CD8-positive, alpha-beta memory T cell (primary cell): ENCODE measurements at regions not wholly inside any gene's neighbourhood (a gene's known extent, or its start where the extent isn't known, plus 50 kb on each side); places are given as distances from the start of the nearest gene placed in this dataset.
A peak's percentile ranks its signal among the peaks of the same experiment; 100 is the strongest.

ENCODE experiments used
- CTCF ChIA-PET: fragments of 350-600 bp; sonication (Branson Sonifier 250); formaldehyde crosslinking; loops from one replicate; lab custom pipeline; 2021; ENCODE audit warnings: antibody characterized with exemption; lab: Charles Lee
- POLR2A ChIA-PET: fragments of 350-600 bp; sonication (Branson Sonifier 250); formaldehyde crosslinking; loops from one replicate; lab custom pipeline; 2021; ENCODE audit warnings: antibody characterized with exemption; lab: Charles Lee
- DNase-seq, 5 donors: peaks; one replicate each; pipeline versions ENCODE4 v3.0.0 to v3.0.0-alpha.2; 2020 to 2022; ENCODE audit warnings: mixed read lengths in 1 of 5
- H3K27ac ChIP-seq: one replicate; pipeline ENCODE4 v1.7.0; 2013; ENCODE audit warnings: low read depth, mild to moderate bottlenecking, low read length, moderate library complexity
- H3K27me3 ChIP-seq: 2 replicates; pipeline ENCODE4 v1.7.0; 2013; ENCODE audit warnings: low read length, mild to moderate bottlenecking; ENCODE audit not compliant: insufficient read depth, poor library complexity, severe bottlenecking
- H3K36me3 ChIP-seq: 2 replicates; pipeline ENCODE4 v1.7.0; 2013; ENCODE audit warnings: mild to moderate bottlenecking, low read length, moderate library complexity; ENCODE audit not compliant: insufficient read depth
- H3K4me1 ChIP-seq: 2 replicates; pipeline ENCODE4 v1.7.0; 2013; ENCODE audit warnings: mild to moderate bottlenecking, low read length, moderate library complexity; ENCODE audit not compliant: insufficient read depth
- H3K4me3 ChIP-seq: 2 replicates; pipeline ENCODE4 v1.7.0; 2013; ENCODE audit warnings: mild to moderate bottlenecking, low read length
- H3K9me3 ChIP-seq: 2 replicates; pipeline ENCODE4 v1.7.0; 2013; ENCODE audit warnings: mild to moderate bottlenecking, low read length
- H3K27ac Mint-ChIP-seq, 8 donors: one replicate each; pipeline ENCODE4 v1.8.0; 2020 to 2021; ENCODE audit warnings: mixed read lengths in 8 of 8, mild to moderate bottlenecking in 6 of 8, inconsistent platforms in 3 of 8, moderate library complexity in 3 of 8
- H3K27me3 Mint-ChIP-seq, 2 donors: one replicate each; pipeline ENCODE4 v1.8.0; 2020 to 2021; ENCODE audit warnings: mixed read lengths in 2 of 2, mild to moderate bottlenecking in 1 of 2, moderate library complexity in 1 of 2
- H3K36me3 Mint-ChIP-seq, 3 donors: one replicate each; pipeline ENCODE4 v1.8.0; 2020 to 2021; ENCODE audit warnings: mixed read lengths in 3 of 3, inconsistent platforms in 1 of 3, mild to moderate bottlenecking in 1 of 3
- H3K4me1 Mint-ChIP-seq, 3 donors: one replicate each; pipeline ENCODE4 v1.8.0; 2020 to 2021; ENCODE audit warnings: mixed read lengths in 3 of 3, inconsistent platforms in 1 of 3, mild to moderate bottlenecking in 1 of 3
- H3K4me3 Mint-ChIP-seq, 7 donors: one replicate each; pipeline ENCODE4 v1.8.0; 2020 to 2021; ENCODE audit warnings: mixed read lengths in 7 of 7, mild to moderate bottlenecking in 6 of 7, moderate library complexity in 4 of 7, inconsistent platforms in 2 of 7
- H3K9me3 Mint-ChIP-seq, 5 donors: one replicate each; pipeline ENCODE4 v1.8.0; 2020 to 2022; ENCODE audit warnings: mixed read lengths in 5 of 5, mild to moderate bottlenecking in 3 of 5, moderate library complexity in 2 of 5, inconsistent platforms in 1 of 5

- Histone ChIP-seq H3K36me3 (no peaks in the 10 kb centered on the region), H3K9me3 (no peaks in the 10 kb centered on the region), H3K4me1 (no peaks in the 10 kb centered on the region), H3K27ac (no peak overlapping the region), H3K4me3 (no peak overlapping the region), H3K27me3 (no peaks in the 10 kb centered on the region)
- H3K27ac Mint-ChIP-seq, result no peak overlapping the region
- peaks cover 8 to 31% of the 10 kb centered on the region in 2 donors for H3K27me3 Mint-ChIP-seq
- H3K4me3 Mint-ChIP-seq, result no peak overlapping the region
- no peak for DNase-seq
- no peaks in the 10 kb centered on the region for H3K9me3 Mint-ChIP-seq
- CTCF ChIA-PET, result no interaction called here
- POLR2A ChIA-PET, result no interaction called here
- no peaks in the 10 kb centered on the region for H3K36me3 Mint-ChIP-seq
- no peaks in the 10 kb centered on the region for H3K4me1 Mint-ChIP-seq
Observed at GRCh38 chr6:40849546-40849945, 189.5 kb downstream of the UNC5CL start.

GRCh38 chr6:40848868-40849514 is 190.0 kb downstream of the UNC5CL start:
- ChIA-PET POLR2A (no interaction called here), CTCF (no interaction called here)
- no peaks in the 10 kb centered on the region for H3K36me3 ChIP-seq
- Mint-ChIP-seq H3K36me3 (no peaks in the 10 kb centered on the region), H3K4me1 (no peaks in the 10 kb centered on the region), H3K27me3 (peaks cover 12 to 36% of the 10 kb centered on the region in 2 donors), H3K27ac (no peak overlapping the region), H3K9me3 (no peaks in the 10 kb centered on the region), H3K4me3 (no peak overlapping the region)
- H3K9me3 ChIP-seq, result no peaks in the 10 kb centered on the region
- H3K27me3 ChIP-seq, result no peaks in the 10 kb centered on the region
- H3K4me1 ChIP-seq, result no peaks in the 10 kb centered on the region
- H3K4me3 ChIP-seq, result no peak overlapping the region
- DNase-seq, result no peak
- H3K27ac ChIP-seq, result no peak overlapping the region

GRCh38 chr6:40848038-40848437 is 191.0 kb downstream of the UNC5CL start:
- Histone ChIP-seq H3K27ac (no peak overlapping the region), H3K9me3 (no peaks in the 10 kb centered on the region), H3K4me3 (no peak overlapping the region), H3K36me3 (no peaks in the 10 kb centered on the region), H3K4me1 (no peaks in the 10 kb centered on the region), H3K27me3 (no peaks in the 10 kb centered on the region)
- DNase-seq, result no peak
- Mint-ChIP-seq H3K9me3 (no peaks in the 10 kb centered on the region), H3K4me1 (no peaks in the 10 kb centered on the region), H3K36me3 (no peaks in the 10 kb centered on the region), H3K27me3 (peaks cover 12 to 46% of the 10 kb centered on the region in 2 donors), H3K27ac (no peak overlapping the region), H3K4me3 (no peak overlapping the region)
- ChIA-PET POLR2A (no interaction called here), CTCF (no interaction called here)

- ChIA-PET CTCF (no interaction called here), POLR2A (no interaction called here)
- H3K4me3 ChIP-seq, result no peak overlapping the region
- H3K4me1 ChIP-seq, result no peaks in the 10 kb centered on the region
- H3K27me3 ChIP-seq, result no peaks in the 10 kb centered on the region
- peak in 1 of 5 donors; percentile 1 for DNase-seq
- H3K9me3 ChIP-seq, result no peaks in the 10 kb centered on the region
- Mint-ChIP-seq H3K4me1 (no peaks in the 10 kb centered on the region), H3K36me3 (no peaks in the 10 kb centered on the region), H3K9me3 (no peaks in the 10 kb centered on the region), H3K4me3 (no peak overlapping the region), H3K27ac (no peak overlapping the region), H3K27me3 (peaks cover 14 to 49% of the 10 kb centered on the region in 2 donors)
- H3K36me3 ChIP-seq, result no peaks in the 10 kb centered on the region
- no peak overlapping the region for H3K27ac ChIP-seq
Observed at GRCh38 chr6:40845553-40845952, 193.5 kb downstream of the UNC5CL start.

- Histone ChIP-seq H3K27ac (no peak overlapping the region), H3K4me3 (no peak overlapping the region), H3K9me3 (no peaks in the 10 kb centered on the region), H3K4me1 (no peaks in the 10 kb centered on the region), H3K36me3 (no peaks in the 10 kb centered on the region), H3K27me3 (no peaks in the 10 kb centered on the region)
- no peaks in the 10 kb centered on the region for H3K4me1 Mint-ChIP-seq
- no peaks in the 10 kb centered on the region for H3K36me3 Mint-ChIP-seq
- no peaks in the 10 kb centered on the region for H3K9me3 Mint-ChIP-seq
- H3K4me3 Mint-ChIP-seq, result no peak overlapping the region
- CTCF ChIA-PET, result no interaction called here
- no peak overlapping the region for H3K27ac Mint-ChIP-seq
- H3K27me3 Mint-ChIP-seq, result peaks cover 14 to 46% of the 10 kb centered on the region in 2 donors
- POLR2A ChIA-PET, result no interaction called here
- DNase-seq, result no peak
Observed at GRCh38 chr6:40844246-40844645, 194.8 kb downstream of the UNC5CL start.

GRCh38 chr6:40841721-40842120 is 197.3 kb downstream of the UNC5CL start:
- no peak for DNase-seq
- Mint-ChIP-seq H3K36me3 (no peaks in the 10 kb centered on the region), H3K4me3 (no peak overlapping the region), H3K4me1 (no peaks in the 10 kb centered on the region), H3K9me3 (no peaks in the 10 kb centered on the region), H3K27me3 (peaks cover 10 to 37% of the 10 kb centered on the region in 2 donors), H3K27ac (no peak overlapping the region)
- Histone ChIP-seq H3K9me3 (no peaks in the 10 kb centered on the region), H3K36me3 (no peaks in the 10 kb centered on the region), H3K4me3 (no peak overlapping the region), H3K4me1 (no peaks in the 10 kb centered on the region), H3K27me3 (no peaks in the 10 kb centered on the region), H3K27ac (no peak overlapping the region)
- ChIA-PET POLR2A (no interaction called here), CTCF (no interaction called here)

- no peaks in the 10 kb centered on the region for H3K9me3 ChIP-seq
- POLR2A ChIA-PET, result no interaction called here
- no peak for DNase-seq
- H3K4me3 Mint-ChIP-seq, result no peak overlapping the region
- no peaks in the 10 kb centered on the region for H3K4me1 Mint-ChIP-seq
- H3K36me3 Mint-ChIP-seq, result no peaks in the 10 kb centered on the region
- CTCF ChIA-PET, result no interaction called here
- no peaks in the 10 kb centered on the region for H3K36me3 ChIP-seq
- no peak overlapping the region for H3K27ac ChIP-seq
- peaks cover 9 to 36% of the 10 kb centered on the region in 2 donors for H3K27me3 Mint-ChIP-seq
- H3K27ac Mint-ChIP-seq, result no peak overlapping the region
- H3K4me1 ChIP-seq, result no peaks in the 10 kb centered on the region
- no peaks in the 10 kb centered on the region for H3K9me3 Mint-ChIP-seq
- H3K27me3 ChIP-seq, result no peaks in the 10 kb centered on the region
- H3K4me3 ChIP-seq, result no peak overlapping the region
Observed at GRCh38 chr6:40832691-40833090, 206.3 kb downstream of the UNC5CL start.

- ChIA-PET POLR2A (no interaction called here), CTCF (no interaction called here)
- Mint-ChIP-seq H3K36me3 (no peaks in the 10 kb centered on the region), H3K27me3 (peaks cover 9 to 41% of the 10 kb centered on the region in 2 donors), H3K27ac (no peak overlapping the region), H3K9me3 (no peaks in the 10 kb centered on the region), H3K4me3 (no peak overlapping the region), H3K4me1 (no peaks in the 10 kb centered on the region)
- DNase-seq, result no peak
- no peak overlapping the region for H3K4me3 ChIP-seq
- H3K27me3 ChIP-seq, result no peaks in the 10 kb centered on the region
- no peaks in the 10 kb centered on the region for H3K36me3 ChIP-seq
- no peak overlapping the region for H3K27ac ChIP-seq
- H3K4me1 ChIP-seq, result no peaks in the 10 kb centered on the region
- H3K9me3 ChIP-seq, result no peaks in the 10 kb centered on the region
Observed at GRCh38 chr6:40831381-40831780, 207.6 kb downstream of the UNC5CL start.
